Thoracic aorta (tissue), 2 donors: ENCODE measurements at regions not wholly inside any gene's neighbourhood (a gene's known extent, or its start where the extent isn't known, plus 50 kb on each side); places are given as distances from the start of the nearest gene placed in this dataset.

Experiments
- ATAC-seq: fragments of 150-250 bp; one replicate; pipeline ENCODE4 v1.8.0; 2017; ENCODE audit warnings: low read depth; ENCODE audit not compliant: insufficient number of reproducible peaks, low FRiP score
- DNase-seq: peaks from one replicate; pipeline ENCODE4 v3.0.0-alpha.2; 2020; ENCODE audit warnings: low spot score
- H3K27ac ChIP-seq, 2 donors: fragments of 200-600 bp; sonication (generic); 1 replicate in 1 of 2; 2 replicates in 1 of 2; pipeline ENCODE4 v1.5.1; 2016; ENCODE audit warnings: mild to moderate bottlenecking in 2 of 2, moderate library complexity in 2 of 2
- H3K27me3 ChIP-seq: fragments of 200-600 bp; sonication (generic); replicated peaks from 2 replicates; pipeline ENCODE4 v1.6.0; 2016; ENCODE audit warnings: mild to moderate bottlenecking; ENCODE audit not compliant: insufficient read depth
- H3K36me3 ChIP-seq: fragments of 200-600 bp; sonication (generic); one replicate; pipeline ENCODE4 v1.5.1; 2016
- H3K4me1 ChIP-seq, 2 donors: fragments of 200-600 bp; sonication (generic); 1 replicate in 1 of 2; 2 replicates in 1 of 2; pipeline versions ENCODE4 v1.5.1 to v1.6.0; 2016; ENCODE audit warnings: low read depth in 2 of 2, mild to moderate bottlenecking in 1 of 2; ENCODE audit not compliant: control insufficient read depth in 1 of 2
- H3K4me3 ChIP-seq: fragments of 200-600 bp; sonication (generic); 2 replicates; pipeline ENCODE4 v1.5.1; 2016; ENCODE audit warnings: mild to moderate bottlenecking
- H3K9me3 ChIP-seq: fragments of 200-600 bp; sonication (generic); 2 replicates; pipeline ENCODE4 v1.5.1; 2016
- TF ChIP-seq, protein P1 (sequence below): fragments of 200-600 bp; sonication (generic); IDR thresholded peaks from one replicate; pipeline ENCODE4 v1.5.1; 2019; ENCODE audit warnings: antibody characterized with exemption

DNA sequence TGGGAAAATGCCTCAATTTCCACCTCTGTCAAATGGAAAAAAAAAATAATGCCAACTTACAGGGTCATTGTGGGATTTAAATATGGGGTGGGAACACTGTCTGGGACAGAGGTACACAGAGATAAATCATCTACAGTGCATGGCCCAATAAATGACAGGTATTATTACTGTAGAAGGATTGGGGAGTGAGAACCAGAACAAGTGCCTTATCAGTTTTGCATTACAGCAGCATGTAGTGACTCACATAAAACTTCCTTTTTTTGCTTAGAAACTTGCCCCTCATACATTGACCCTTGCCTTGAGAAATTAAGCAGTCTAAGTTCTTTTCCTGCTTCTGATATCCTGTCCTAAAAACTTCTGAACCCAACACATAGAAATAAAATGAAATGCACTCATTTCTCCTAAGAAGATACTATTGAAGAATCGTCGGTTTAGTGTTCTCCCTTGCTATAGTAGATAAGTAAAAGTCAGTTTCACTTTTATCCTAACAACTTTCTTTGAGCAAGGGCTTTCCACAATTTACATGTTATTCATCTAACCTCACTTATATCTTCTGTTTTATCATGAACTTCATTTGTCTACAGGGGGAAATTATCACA lies 121.0 kb upstream of the HAAO start:
- TF ChIP-seq, protein P1, sequence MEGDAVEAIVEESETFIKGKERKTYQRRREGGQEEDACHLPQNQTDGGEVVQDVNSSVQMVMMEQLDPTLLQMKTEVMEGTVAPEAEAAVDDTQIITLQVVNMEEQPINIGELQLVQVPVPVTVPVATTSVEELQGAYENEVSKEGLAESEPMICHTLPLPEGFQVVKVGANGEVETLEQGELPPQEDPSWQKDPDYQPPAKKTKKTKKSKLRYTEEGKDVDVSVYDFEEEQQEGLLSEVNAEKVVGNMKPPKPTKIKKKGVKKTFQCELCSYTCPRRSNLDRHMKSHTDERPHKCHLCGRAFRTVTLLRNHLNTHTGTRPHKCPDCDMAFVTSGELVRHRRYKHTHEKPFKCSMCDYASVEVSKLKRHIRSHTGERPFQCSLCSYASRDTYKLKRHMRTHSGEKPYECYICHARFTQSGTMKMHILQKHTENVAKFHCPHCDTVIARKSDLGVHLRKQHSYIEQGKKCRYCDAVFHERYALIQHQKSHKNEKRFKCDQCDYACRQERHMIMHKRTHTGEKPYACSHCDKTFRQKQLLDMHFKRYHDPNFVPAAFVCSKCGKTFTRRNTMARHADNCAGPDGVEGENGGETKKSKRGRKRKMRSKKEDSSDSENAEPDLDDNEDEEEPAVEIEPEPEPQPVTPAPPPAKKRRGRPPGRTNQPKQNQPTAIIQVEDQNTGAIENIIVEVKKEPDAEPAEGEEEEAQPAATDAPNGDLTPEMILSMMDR, result no peak
- Histone ChIP-seq H3K4me3 (no peak overlapping the region), H3K36me3 (no peaks in the 10 kb centered on the region), H3K27me3 (no peaks in the 10 kb centered on the region), H3K9me3 (no peaks in the 10 kb centered on the region), H3K4me1 (peaks cover 15 to 43% of the 10 kb centered on the region in 2 donors), H3K27ac (peak overlapping the region in 1 of 2 donors; percentile 1)
- ATAC-seq, result no peak
- no peak for DNase-seq

DNA sequence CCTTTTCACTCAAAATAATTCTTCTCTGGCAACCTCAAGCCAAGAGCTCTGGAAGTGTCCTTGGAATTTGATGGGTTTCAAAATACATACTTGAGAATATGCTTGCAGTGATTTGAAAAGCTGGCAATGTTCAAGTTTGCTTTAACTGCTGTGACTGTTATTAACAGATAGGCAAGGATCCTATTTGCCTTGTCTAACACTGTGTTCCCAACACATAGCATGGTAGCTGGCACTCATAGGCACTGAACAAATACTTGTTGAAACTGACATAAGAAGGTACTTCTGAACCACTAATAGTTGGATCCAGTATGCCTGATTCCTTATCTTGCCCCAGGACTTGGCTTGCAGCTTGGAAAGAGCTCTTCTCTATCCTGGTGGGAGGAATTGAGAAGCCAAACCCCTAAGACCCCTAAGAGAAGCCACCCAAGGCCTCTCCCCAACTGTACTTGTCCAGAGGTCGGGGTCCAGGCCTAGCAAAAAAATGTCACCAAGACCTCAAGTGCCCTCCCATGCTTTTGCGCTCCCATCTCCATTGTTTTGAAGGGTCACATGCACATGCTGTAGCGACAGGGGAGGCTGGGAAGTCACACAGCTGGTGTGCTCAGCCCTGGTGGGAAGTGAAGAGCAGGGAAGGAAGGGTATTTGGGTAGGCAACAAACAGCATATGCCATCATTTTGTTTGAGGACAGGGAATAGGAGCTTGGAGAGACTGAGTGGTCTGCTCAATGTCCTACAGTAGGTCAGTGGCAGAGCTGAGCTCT lies 118.4 kb upstream of the HAAO start:
- DNase-seq (no peak), ATAC-seq (no peak)
- Histone ChIP-seq H3K4me1 (peaks cover 36 to 69% of the 10 kb centered on the region in 2 donors), H3K9me3 (no peaks in the 10 kb centered on the region), H3K27ac (peak overlapping the region; percentile 45 to 93), H3K36me3 (no peaks in the 10 kb centered on the region), H3K27me3 (no peaks in the 10 kb centered on the region), H3K4me3 (no peak overlapping the region)
- TF ChIP-seq, protein P1, result no peak

DNA sequence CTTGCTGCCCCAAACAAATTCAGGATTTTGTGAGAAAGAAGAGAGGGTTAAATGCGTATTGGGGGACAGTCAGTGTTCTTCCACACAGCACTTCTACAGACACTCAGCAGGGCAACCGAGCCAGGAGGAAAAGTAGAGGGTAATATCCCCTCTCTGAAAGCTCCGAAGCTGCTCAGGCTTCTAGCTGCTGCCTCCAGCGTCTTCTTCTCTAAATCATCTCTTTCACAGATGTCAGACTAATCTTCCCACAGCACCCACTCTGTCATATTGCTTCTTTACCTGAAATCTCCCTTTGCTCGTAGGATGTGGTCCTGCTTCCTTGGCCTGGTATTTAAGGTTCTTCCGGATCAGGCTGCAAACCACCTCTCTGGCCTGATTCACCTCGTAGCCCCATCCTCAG lies 117.6 kb upstream of the HAAO start:
- H3K4me1 ChIP-seq, result peaks cover 41 to 78% of the 10 kb centered on the region in 2 donors
- no peak for DNase-seq

DNA sequence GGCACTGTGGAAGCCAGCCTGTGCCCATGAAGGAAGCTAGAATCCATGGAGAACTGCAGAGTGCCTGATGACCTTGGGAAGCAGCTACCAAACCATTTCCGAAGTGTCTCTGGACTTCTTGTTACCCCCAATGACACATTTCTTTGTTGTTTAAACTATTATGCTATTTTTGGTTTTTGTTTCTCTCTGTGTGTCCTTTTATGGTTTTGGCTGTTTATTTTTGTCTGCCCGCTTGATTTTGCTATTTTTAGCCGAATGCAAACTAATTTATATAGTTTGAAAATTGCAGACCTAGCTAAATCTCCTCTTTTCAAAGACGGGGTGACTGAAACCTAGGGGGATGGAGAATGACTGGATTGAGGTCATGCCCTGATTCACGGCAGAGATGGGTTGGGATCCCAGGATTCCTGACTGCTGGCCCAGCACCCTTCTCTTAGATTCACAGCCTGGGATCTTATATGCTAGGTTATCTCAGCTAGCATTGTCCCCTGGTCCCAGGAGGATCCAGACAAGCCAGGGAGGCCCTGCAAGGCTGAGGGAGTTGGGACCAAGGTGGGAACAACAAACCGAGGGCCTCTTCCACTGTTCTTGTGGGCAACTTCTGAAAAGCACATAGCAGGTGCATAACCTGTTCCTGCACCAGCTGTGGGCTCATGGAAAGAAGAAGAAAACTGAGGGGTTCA lies 116.3 kb upstream of the HAAO start:
- H3K4me1 ChIP-seq, result peaks cover 41 to 86% of the 10 kb centered on the region in 2 donors
- no peaks in the 10 kb centered on the region for H3K27me3 ChIP-seq
- TF ChIP-seq, protein P1, result no peak
- ATAC-seq, result no peak
- peak overlapping the region; percentile 93 for H3K27ac ChIP-seq
- H3K36me3 ChIP-seq, result no peaks in the 10 kb centered on the region
- no peak for DNase-seq
- H3K9me3 ChIP-seq, result no peaks in the 10 kb centered on the region
- H3K4me3 ChIP-seq, result no peak overlapping the region

More for the DNA sequence above, 117.6 kb upstream of the HAAO start:
- no peak for ATAC-seq
- TF ChIP-seq, protein P1, result no peak
- no peak overlapping the region for H3K4me3 ChIP-seq
- H3K36me3 ChIP-seq, result no peaks in the 10 kb centered on the region
- H3K9me3 ChIP-seq, result no peaks in the 10 kb centered on the region
- H3K27ac ChIP-seq, result peak overlapping the region; percentile 45 to 93
- no peaks in the 10 kb centered on the region for H3K27me3 ChIP-seq

DNA sequence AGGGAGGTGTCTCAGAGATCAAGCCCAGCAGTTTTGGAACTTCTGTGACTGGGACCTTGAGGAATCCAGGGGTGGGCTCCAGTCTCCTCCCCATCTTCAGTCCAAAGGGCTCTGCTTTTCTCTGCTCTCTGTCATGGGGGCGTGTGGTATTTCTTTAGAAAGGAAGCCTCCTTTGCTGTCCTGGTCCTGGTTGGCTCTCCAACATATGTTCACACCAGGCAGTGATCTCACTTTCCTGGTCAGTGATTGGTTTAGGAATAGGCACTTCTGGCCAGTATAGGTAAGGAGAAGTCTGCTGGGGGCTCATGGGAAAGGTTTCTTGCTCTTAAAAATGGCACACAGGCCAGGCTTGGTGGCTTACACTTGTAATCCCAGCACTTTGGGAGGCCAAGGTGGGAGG lies 115.5 kb upstream of the HAAO start:
- Histone ChIP-seq H3K36me3 (no peaks in the 10 kb centered on the region), H3K27me3 (no peaks in the 10 kb centered on the region), H3K4me3 (no peak overlapping the region), H3K9me3 (no peaks in the 10 kb centered on the region), H3K4me1 (peaks cover 44 to 86% of the 10 kb centered on the region in 2 donors), H3K27ac (peak overlapping the region; percentile 93)
- no peak for DNase-seq
- no peak for ATAC-seq
- TF ChIP-seq, protein P1, result no peak
